ENCODE measurements at regions not wholly inside any gene's neighbourhood (a gene's known extent, or its start where the extent isn't known, plus 50 kb on each side); places are given as distances from the start of the nearest gene placed in this dataset.

DNA sequence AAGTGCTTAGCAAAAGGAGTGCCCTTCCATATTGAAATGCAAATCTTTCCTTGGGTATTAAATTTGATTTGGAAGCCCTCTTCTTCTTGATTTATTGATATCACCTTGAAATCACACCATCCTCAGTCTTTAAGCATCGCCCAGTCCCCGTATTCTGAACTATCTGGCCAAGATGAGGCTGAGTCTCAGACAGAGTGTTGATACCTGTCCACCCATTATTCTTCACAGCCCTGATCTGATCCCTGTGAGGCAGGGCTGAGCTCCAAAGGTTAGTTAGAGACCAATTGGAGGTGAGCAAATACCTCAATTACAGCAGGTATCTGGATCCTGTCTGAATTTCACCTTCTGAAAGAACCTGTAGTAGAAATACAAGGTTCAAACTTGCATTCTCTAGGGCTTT lies 326.3 kb downstream of the FAT3 start:
- H3K36me3 Mint-ChIP-seq (ENCODE audit: low read depth), result no peaks in the 10 kb centered on the region
- no peak for TF ChIP-seq CTCF (IDR thresholded peaks at IDR 0.05)
- H3K27ac Mint-ChIP-seq (ENCODE audit: unreplicated experiment), result no peak overlapping the region
- H3K27me3 Mint-ChIP-seq (ENCODE audit: low read depth), result no peaks in the 10 kb centered on the region
- DNase-seq (ENCODE audit: low spot score), result no peak
- H3K9me3 Mint-ChIP-seq (ENCODE audit: low read depth), result no peaks in the 10 kb centered on the region
- H3K4me1 Mint-ChIP-seq (ENCODE audit: low read depth), result no peaks in the 10 kb centered on the region
- no peak overlapping the region for H3K4me3 Mint-ChIP-seq (ENCODE audit: unreplicated experiment)

- Mint-ChIP-seq H3K4me1 (ENCODE audit: low read depth) (peaks cover 8% of the 10 kb centered on the region), H3K4me3 (ENCODE audit: unreplicated experiment) (no peak overlapping the region), H3K27me3 (ENCODE audit: low read depth) (no peaks in the 10 kb centered on the region), H3K36me3 (ENCODE audit: low read depth) (no peaks in the 10 kb centered on the region), H3K27ac (ENCODE audit: unreplicated experiment) (no peak overlapping the region), H3K9me3 (ENCODE audit: low read depth) (no peaks in the 10 kb centered on the region)
- peak; percentile 85 for TF ChIP-seq CTCF (IDR thresholded peaks at IDR 0.05)
- no peak for DNase-seq (ENCODE audit: low spot score)
These were observed 328.3 kb downstream of the FAT3 start for GRCh38 chr11:92552942-92553341.

GRCh38 chr11:92554688-92555087 lies 330.1 kb downstream of the FAT3 start:
- DNase-seq (ENCODE audit: low spot score), result no peak
- Mint-ChIP-seq H3K4me3 (ENCODE audit: unreplicated experiment) (no peak overlapping the region), H3K27me3 (ENCODE audit: low read depth) (no peaks in the 10 kb centered on the region), H3K36me3 (ENCODE audit: low read depth) (no peaks in the 10 kb centered on the region), H3K4me1 (ENCODE audit: low read depth) (peaks cover 14% of the 10 kb centered on the region), H3K9me3 (ENCODE audit: low read depth) (no peaks in the 10 kb centered on the region), H3K27ac (ENCODE audit: unreplicated experiment) (no peak overlapping the region)
- TF ChIP-seq CTCF (IDR thresholded peaks at IDR 0.05), result no peak

GRCh38 chr11:92556431-92556830 lies 331.8 kb downstream of the FAT3 start:
- no peaks in the 10 kb centered on the region for H3K27me3 Mint-ChIP-seq (ENCODE audit: low read depth)
- no peaks in the 10 kb centered on the region for H3K9me3 Mint-ChIP-seq (ENCODE audit: low read depth)
- peaks cover 28% of the 10 kb centered on the region for H3K4me1 Mint-ChIP-seq (ENCODE audit: low read depth)
- H3K4me3 Mint-ChIP-seq (ENCODE audit: unreplicated experiment), result no peak overlapping the region
- no peak for DNase-seq (ENCODE audit: low spot score)
- no peaks in the 10 kb centered on the region for H3K36me3 Mint-ChIP-seq (ENCODE audit: low read depth)
- no peak for TF ChIP-seq CTCF (IDR thresholded peaks at IDR 0.05)
- H3K27ac Mint-ChIP-seq (ENCODE audit: unreplicated experiment), result no peak overlapping the region

DNA sequence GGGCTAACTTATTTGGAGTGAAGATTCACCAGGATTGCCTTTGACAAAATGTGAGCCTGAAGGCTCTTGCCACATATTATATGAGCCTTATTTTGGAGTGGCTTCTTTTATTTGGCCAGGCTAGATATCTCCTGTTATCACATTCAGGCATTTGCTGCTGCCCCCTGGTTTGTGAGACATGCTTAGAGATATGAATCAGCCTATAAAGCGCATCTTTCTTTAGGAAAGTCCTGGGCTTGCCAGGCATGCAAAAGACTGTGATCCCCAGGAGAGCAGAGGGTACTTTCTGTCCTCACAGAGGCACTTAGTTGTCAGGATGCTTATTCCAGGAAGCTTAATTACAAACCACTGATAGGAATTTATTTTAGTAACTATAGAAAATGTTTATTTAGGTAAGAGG lies 333.3 kb downstream of the FAT3 start:
- H3K27me3 Mint-ChIP-seq (ENCODE audit: low read depth), result no peaks in the 10 kb centered on the region
- H3K4me1 Mint-ChIP-seq (ENCODE audit: low read depth), result peaks cover 28% of the 10 kb centered on the region
- H3K36me3 Mint-ChIP-seq (ENCODE audit: low read depth), result no peaks in the 10 kb centered on the region
- H3K4me3 Mint-ChIP-seq (ENCODE audit: unreplicated experiment), result no peak overlapping the region
- no peak for TF ChIP-seq CTCF (IDR thresholded peaks at IDR 0.05)
- no peak for DNase-seq (ENCODE audit: low spot score)
- H3K27ac Mint-ChIP-seq (ENCODE audit: unreplicated experiment), result no peak overlapping the region
- no peaks in the 10 kb centered on the region for H3K9me3 Mint-ChIP-seq (ENCODE audit: low read depth)
